H9 (cell line): ENCODE measurements at regions not wholly inside any gene's neighbourhood (a gene's known extent, or its start where the extent isn't known, plus 50 kb on each side); places are given as distances from the start of the nearest gene placed in this dataset.

Experiments
- DNase-seq: peaks from one replicate; pipeline ENCODE4 v3.0.0-alpha.2; 2017
- H2AFZ ChIP-seq: one replicate; pipeline ENCODE4 v1.6.1; 2013; ENCODE audit warnings: mild to moderate bottlenecking, low read length, control low read depth, moderate library complexity
- H2AK5ac ChIP-seq: 2 replicates; pipeline ENCODE4 v1.6.1; 2013; ENCODE audit warnings: low read length, control low read depth, mixed read lengths; ENCODE audit not compliant: insufficient read length
- H2BK120ac ChIP-seq: one replicate; pipeline ENCODE4 v1.6.1; 2013; ENCODE audit warnings: low read depth, mild to moderate bottlenecking, low read length, control low read depth, inconsistent platforms; ENCODE audit not compliant: poor library complexity, severe bottlenecking
- H2BK12ac ChIP-seq: 2 replicates; pipeline ENCODE4 v1.6.1; 2013; ENCODE audit warnings: low read length, control low read depth, mixed read lengths, low read depth; ENCODE audit not compliant: insufficient read length
- H2BK15ac ChIP-seq: 2 replicates; pipeline ENCODE4 v1.6.1; 2013; ENCODE audit warnings: low read depth, low read length, control low read depth
- H2BK20ac ChIP-seq: one replicate; pipeline ENCODE4 v1.6.1; 2013; ENCODE audit warnings: low read depth, mild to moderate bottlenecking, low read length, control low read depth, inconsistent platforms; ENCODE audit not compliant: poor library complexity, severe bottlenecking
- H2BK5ac ChIP-seq: 2 replicates; pipeline ENCODE4 v1.6.1; 2013; ENCODE audit warnings: low read length, control low read depth, mixed read lengths; ENCODE audit not compliant: insufficient read length
- H3K14ac ChIP-seq: 2 replicates; pipeline ENCODE4 v1.6.1; 2013; ENCODE audit warnings: low read length, control low read depth; ENCODE audit not compliant: insufficient read depth
- H3K18ac ChIP-seq: 2 replicates; pipeline ENCODE4 v1.6.1; 2013; ENCODE audit warnings: low read depth, mild to moderate bottlenecking, mixed read lengths, low read length, control low read depth; ENCODE audit not compliant: insufficient read length
- H3K23ac ChIP-seq: 2 replicates; pipeline ENCODE4 v1.6.1; 2013; ENCODE audit warnings: low read length, control low read depth, mixed read lengths, low read depth; ENCODE audit not compliant: insufficient read length
- H3K23me2 ChIP-seq: 2 replicates; pipeline ENCODE4 v1.6.1; 2013; ENCODE audit warnings: low read depth, mild to moderate bottlenecking, mixed read lengths, low read length, control low read depth; ENCODE audit not compliant: insufficient read length, poor library complexity, severe bottlenecking
- H3K27ac ChIP-seq: 2 replicates; pipeline ENCODE4 v1.5.1; 2013; ENCODE audit warnings: low read length, control low read depth, mixed read lengths, low read depth; ENCODE audit not compliant: insufficient read length
- H3K27me3 ChIP-seq: 2 replicates; pipeline ENCODE4 v1.6.1; 2013; ENCODE audit warnings: low read length, control low read depth, inconsistent platforms; ENCODE audit not compliant: insufficient read depth
- H3K4ac ChIP-seq: 2 replicates; pipeline ENCODE4 v1.6.1; 2013; ENCODE audit warnings: low read depth, mild to moderate bottlenecking, control low read depth, inconsistent platforms, low read length, moderate library complexity
- H3K4me1 ChIP-seq: 2 replicates; pipeline ENCODE4 v1.6.1; 2013; ENCODE audit warnings: low read length, control low read depth, inconsistent platforms; ENCODE audit not compliant: insufficient read depth
- H3K4me2 ChIP-seq: 2 replicates; pipeline ENCODE4 v1.6.1; 2013; ENCODE audit warnings: low read length, control low read depth, mixed read lengths; ENCODE audit not compliant: insufficient read length, insufficient read depth
- H3K56ac ChIP-seq: 2 replicates; pipeline ENCODE4 v1.6.1; 2013; ENCODE audit warnings: low read depth, mild to moderate bottlenecking, mixed read lengths, low read length, control low read depth; ENCODE audit not compliant: insufficient read length
- H3K79me1 ChIP-seq: 2 replicates; pipeline ENCODE4 v1.6.1; 2013; ENCODE audit warnings: low read depth, mild to moderate bottlenecking, moderate library complexity, low read length, control low read depth, inconsistent platforms; ENCODE audit not compliant: insufficient read depth, poor library complexity, severe bottlenecking
- H3K79me2 ChIP-seq: 2 replicates; pipeline ENCODE4 v1.6.1; 2013; ENCODE audit warnings: low read length, control low read depth, inconsistent platforms; ENCODE audit not compliant: insufficient read depth
- H3K9ac ChIP-seq: 2 replicates; pipeline ENCODE4 v1.6.1; 2013; ENCODE audit warnings: low read length, control low read depth, mixed read lengths; ENCODE audit not compliant: insufficient read length; ENCODE audit errors: extremely low read depth
- H3K9me3 ChIP-seq: one replicate; pipeline ENCODE4 v1.6.1; 2013; ENCODE audit warnings: low read depth, low read length, inconsistent platforms; ENCODE audit not compliant: control insufficient read depth
- H3T11ph ChIP-seq: one replicate; pipeline ENCODE4 v1.6.1; 2013; ENCODE audit warnings: mild to moderate bottlenecking, low read length, control low read depth, inconsistent platforms
- H4K20me1 ChIP-seq: one replicate; pipeline ENCODE4 v1.6.1; 2013; ENCODE audit not compliant: control insufficient read depth, insufficient read length, insufficient read depth
- H4K5ac ChIP-seq: 2 replicates; pipeline ENCODE4 v1.6.1; 2013; ENCODE audit warnings: low read depth, mild to moderate bottlenecking, mixed read lengths, low read length, control low read depth; ENCODE audit not compliant: insufficient read length
- H4K8ac ChIP-seq: replicated peaks from 2 replicates; pipeline ENCODE4 v1.6.1; 2013; ENCODE audit warnings: low read length, control low read depth, mixed read lengths, low read depth; ENCODE audit not compliant: insufficient read length
- H4K91ac ChIP-seq: 2 replicates; pipeline ENCODE4 v1.6.1; 2013; ENCODE audit warnings: low read depth, mild to moderate bottlenecking, moderate library complexity, mixed read lengths, low read length, control low read depth; ENCODE audit not compliant: insufficient read length
- H3K27ac Mint-ChIP-seq, 3 experiments: 2 replicates in 2 of 3; 3 replicates in 1 of 3; pipeline ENCODE4 v1.8.0; 2020 to 2021; ENCODE audit warnings: mixed read lengths in 3 of 3, mild to moderate bottlenecking in 1 of 3, moderate library complexity in 1 of 3
- H3K27me3 Mint-ChIP-seq: 2 replicates; pipeline ENCODE4 v1.8.0; 2021; ENCODE audit warnings: low read depth, mild to moderate bottlenecking, moderate library complexity, mixed read lengths
- H3K36me3 Mint-ChIP-seq, 3 experiments: 2 replicates in 2 of 3; 3 replicates in 1 of 3; pipeline ENCODE4 v1.8.0; 2020 to 2021; ENCODE audit warnings: low read depth in 3 of 3, mixed read lengths in 3 of 3; ENCODE audit not compliant: insufficient read depth in 1 of 3
- H3K4me1 Mint-ChIP-seq, 2 experiments: 2 replicates each; pipeline ENCODE4 v1.8.0; 2020; ENCODE audit warnings: mixed read lengths in 2 of 2
- H3K4me3 Mint-ChIP-seq, 2 experiments: 2 replicates in 1 of 2; 3 replicates in 1 of 2; pipeline ENCODE4 v1.8.0; 2020 to 2021; ENCODE audit warnings: mild to moderate bottlenecking in 2 of 2, mixed read lengths in 2 of 2, moderate library complexity in 1 of 2
- H3K9me3 Mint-ChIP-seq, 2 experiments: 2 replicates in 1 of 2; 3 replicates in 1 of 2; pipeline ENCODE4 v1.8.0; 2020; ENCODE audit warnings: mild to moderate bottlenecking in 2 of 2, mixed read lengths in 2 of 2, moderate library complexity in 1 of 2
- CTCF ChIP-seq: fragments of 200-600 bp; sonication (generic); conservative IDR thresholded peaks from 3 replicates; pipeline ENCODE4 v1.8.0; 2021; ENCODE audit warnings: antibody characterized with exemption, mild to moderate bottlenecking
- WGBS: extraction: QIAGEN DNeasy Blood & Tissue Kit; methylation state at CpG from one replicate; pipeline ENCODE4 v1.1.7; 2013; ENCODE audit warnings: missing lambda C conversion rate, low lambda C conversion rate, mixed read lengths; ENCODE audit not compliant: insufficient read length; ENCODE audit errors: extremely low coverage; 5-methylcytosine and 5-hydroxymethylcytosine counted together

DNA sequence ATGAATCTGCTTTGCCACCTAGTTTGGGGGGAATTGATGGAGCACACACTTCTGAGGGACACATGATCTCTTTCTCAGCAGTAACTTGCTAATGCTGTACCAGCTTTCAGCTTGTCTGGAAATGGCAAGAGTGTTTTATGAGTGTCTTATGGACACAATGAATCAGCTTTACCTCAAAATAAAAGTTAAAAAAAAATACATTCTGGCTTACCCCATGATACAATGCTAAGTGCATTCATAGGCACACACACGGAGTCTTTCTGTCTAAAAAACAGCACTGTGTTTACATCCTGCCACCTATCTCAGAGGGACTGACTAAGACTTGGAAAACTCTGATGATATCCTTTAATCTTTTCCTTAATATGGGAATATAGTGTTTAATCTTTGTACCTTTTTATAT is 455.5 kb upstream of the ADAMTS5 start:
- Mint-ChIP-seq H3K27ac (no peak overlapping the region; a peak in 1 of 7 replicates), H3K27me3 (no peaks in the 10 kb centered on the region), H3K9me3 (peaks cover 0 to under 1% of the 10 kb centered on the region in 2 experiments; a peak in 1 of 5 replicates), H3K4me3 (no peak overlapping the region), H3K4me1 (peaks cover 26 to 28% of the 10 kb centered on the region in 2 experiments), H3K36me3 (peaks cover 0 to under 1% (median 0%) of the 10 kb centered on the region in 3 experiments; a peak in 1 of 7 replicates)
- no peak overlapping the region for H2BK5ac ChIP-seq
- no peak overlapping the region for H4K5ac ChIP-seq
- H3K9me3 ChIP-seq, result no peaks in the 10 kb centered on the region
- H3K9ac ChIP-seq, result peak overlapping the region; percentile 14
- no peak overlapping the region for H3K27ac ChIP-seq
- no peaks in the 10 kb centered on the region for H3K79me2 ChIP-seq
- no CpG with 5 or more reads among the region's 1 CpG for WGBS
- H3K79me1 ChIP-seq, result no peaks in the 10 kb centered on the region
- H3K4ac ChIP-seq, result no peak overlapping the region
- no peak overlapping the region for H2AK5ac ChIP-seq
- H2BK120ac ChIP-seq, result no peak overlapping the region
- H2AFZ ChIP-seq, result no peak overlapping the region
- H2BK20ac ChIP-seq, result no peak overlapping the region
- no peaks in the 10 kb centered on the region for H3K27me3 ChIP-seq
- H3K23ac ChIP-seq, result no peak overlapping the region
- no peaks in the 10 kb centered on the region for H4K20me1 ChIP-seq
- H3K4me1 ChIP-seq, result peaks cover 12% of the 10 kb centered on the region; the same call in 1 of the 2 replicates
- no peak overlapping the region for H3K56ac ChIP-seq
- H2BK12ac ChIP-seq, result no peak overlapping the region
- H4K8ac ChIP-seq, result no peak overlapping the region
- no peak overlapping the region for H3T11ph ChIP-seq
- H3K18ac ChIP-seq, result no peak overlapping the region
- no peak overlapping the region for H4K91ac ChIP-seq
- H3K4me2 ChIP-seq, result no peak overlapping the region
- H2BK15ac ChIP-seq, result no peak overlapping the region
- no peaks in the 10 kb centered on the region for H3K23me2 ChIP-seq
- TF ChIP-seq CTCF, result no peak
- no peak overlapping the region for H3K14ac ChIP-seq
- no peak for DNase-seq
